ENCODE measurements at regions not wholly inside any gene's neighbourhood (a gene's known extent, or its start where the extent isn't known, plus 50 kb on each side); places are given as distances from the start of the nearest gene placed in this dataset.

- Histone ChIP-seq H3K27ac (ENCODE audit: low read depth in 2 of 2, low read length in 1 of 2) (no peak overlapping the region), H3K9me3 (ENCODE audit: control insufficient read depth in 2 of 2, insufficient read depth in 1 of 2, low read depth in 1 of 2, low read length in 1 of 2) (peaks cover 2 to 6% of the 10 kb centered on the region in 2 donors), H3K4me3 (ENCODE audit: low read depth in 1 of 2, low read length in 2 of 2) (no peak overlapping the region), H3K27me3 (ENCODE audit: control insufficient read depth in 1 of 2, insufficient read depth in 2 of 2, low read length in 2 of 2) (no peaks in the 10 kb centered on the region), H3K4me1 (ENCODE audit: control insufficient read depth in 2 of 2, insufficient read depth in 2 of 2, low read length in 1 of 2) (no peaks in the 10 kb centered on the region), H3K36me3 (ENCODE audit: control insufficient read depth in 2 of 2, insufficient read depth in 2 of 2, low read length in 1 of 2) (no peaks in the 10 kb centered on the region)
- 48 to 50% methylated on average over 3 of the region's 3 CpGs for WGBS, 2 donors
Measured at GRCh38 chr15:49706805-49707204, 86.0 kb downstream of the DTWD1 start.

- Histone ChIP-seq H3K27me3 (ENCODE audit: control insufficient read depth in 1 of 2, insufficient read depth in 2 of 2, low read length in 2 of 2) (no peaks in the 10 kb centered on the region), H3K4me1 (ENCODE audit: control insufficient read depth in 2 of 2, insufficient read depth in 2 of 2, low read length in 1 of 2) (no peaks in the 10 kb centered on the region), H3K27ac (ENCODE audit: low read depth in 2 of 2, low read length in 1 of 2) (no peak overlapping the region), H3K4me3 (ENCODE audit: low read depth in 1 of 2, low read length in 2 of 2) (no peak overlapping the region), H3K36me3 (ENCODE audit: control insufficient read depth in 2 of 2, insufficient read depth in 2 of 2, low read length in 1 of 2) (no peaks in the 10 kb centered on the region), H3K9me3 (ENCODE audit: control insufficient read depth in 2 of 2, insufficient read depth in 1 of 2, low read depth in 1 of 2, low read length in 1 of 2) (peaks cover 2 to 6% of the 10 kb centered on the region in 2 donors)
- WGBS, 2 donors = 83 to 87% methylated on average over 1 of the region's 1 CpG
Measured at GRCh38 chr15:49707598-49707997, 86.8 kb downstream of the DTWD1 start.

GRCh38 chr15:49709646-49710214 lies 88.9 kb downstream of the DTWD1 start:
- 95 to 100% methylated on average over 1 of the region's 1 CpG for WGBS, 2 donors
- Histone ChIP-seq H3K27me3 (ENCODE audit: control insufficient read depth in 1 of 2, insufficient read depth in 2 of 2, low read length in 2 of 2) (no peaks in the 10 kb centered on the region), H3K27ac (ENCODE audit: low read depth in 2 of 2, low read length in 1 of 2) (no peak overlapping the region), H3K4me1 (ENCODE audit: control insufficient read depth in 2 of 2, insufficient read depth in 2 of 2, low read length in 1 of 2) (no peaks in the 10 kb centered on the region), H3K9me3 (ENCODE audit: control insufficient read depth in 2 of 2, insufficient read depth in 1 of 2, low read depth in 1 of 2, low read length in 1 of 2) (peaks cover 2 to 6% of the 10 kb centered on the region in 2 donors), H3K4me3 (ENCODE audit: low read depth in 1 of 2, low read length in 2 of 2) (no peak overlapping the region), H3K36me3 (ENCODE audit: control insufficient read depth in 2 of 2, insufficient read depth in 2 of 2, low read length in 1 of 2) (no peaks in the 10 kb centered on the region)

- no peak overlapping the region for H3K27ac ChIP-seq (ENCODE audit: low read depth in 2 of 2, low read length in 1 of 2)
- H3K27me3 ChIP-seq (ENCODE audit: control insufficient read depth in 1 of 2, insufficient read depth in 2 of 2, low read length in 2 of 2) = no peaks in the 10 kb centered on the region
- H3K4me3 ChIP-seq (ENCODE audit: low read depth in 1 of 2, low read length in 2 of 2) = no peak overlapping the region
- WGBS, 2 donors = 44 to 69% methylated on average over 3 of the region's 3 CpGs
- no peaks in the 10 kb centered on the region for H3K36me3 ChIP-seq (ENCODE audit: control insufficient read depth in 2 of 2, insufficient read depth in 2 of 2, low read length in 1 of 2)
- H3K9me3 ChIP-seq (ENCODE audit: control insufficient read depth in 2 of 2, insufficient read depth in 1 of 2, low read depth in 1 of 2, low read length in 1 of 2) = peaks cover 2 to 6% of the 10 kb centered on the region in 2 donors
- no peaks in the 10 kb centered on the region for H3K4me1 ChIP-seq (ENCODE audit: control insufficient read depth in 2 of 2, insufficient read depth in 2 of 2, low read length in 1 of 2)
Measured at GRCh38 chr15:49712162-49712561, 91.3 kb downstream of the DTWD1 start.

GRCh38 chr15:49712846-49713450 lies 92.1 kb downstream of the DTWD1 start:
- Histone ChIP-seq H3K27ac (ENCODE audit: low read depth in 2 of 2, low read length in 1 of 2) (no peak overlapping the region), H3K36me3 (ENCODE audit: control insufficient read depth in 2 of 2, insufficient read depth in 2 of 2, low read length in 1 of 2) (no peaks in the 10 kb centered on the region), H3K27me3 (ENCODE audit: control insufficient read depth in 1 of 2, insufficient read depth in 2 of 2, low read length in 2 of 2) (no peaks in the 10 kb centered on the region), H3K4me3 (ENCODE audit: low read depth in 1 of 2, low read length in 2 of 2) (no peak overlapping the region), H3K4me1 (ENCODE audit: control insufficient read depth in 2 of 2, insufficient read depth in 2 of 2, low read length in 1 of 2) (no peaks in the 10 kb centered on the region), H3K9me3 (ENCODE audit: control insufficient read depth in 2 of 2, insufficient read depth in 1 of 2, low read depth in 1 of 2, low read length in 1 of 2) (peaks cover 2 to 6% of the 10 kb centered on the region in 2 donors)
- WGBS, 2 donors = 61 to 77% methylated on average over 2 of the region's 2 CpGs

- Histone ChIP-seq H3K4me3 (ENCODE audit: low read depth in 1 of 2, low read length in 2 of 2) (no peak overlapping the region), H3K27me3 (ENCODE audit: control insufficient read depth in 1 of 2, insufficient read depth in 2 of 2, low read length in 2 of 2) (no peaks in the 10 kb centered on the region), H3K27ac (ENCODE audit: low read depth in 2 of 2, low read length in 1 of 2) (no peak overlapping the region), H3K36me3 (ENCODE audit: control insufficient read depth in 2 of 2, insufficient read depth in 2 of 2, low read length in 1 of 2) (no peaks in the 10 kb centered on the region), H3K9me3 (ENCODE audit: control insufficient read depth in 2 of 2, insufficient read depth in 1 of 2, low read depth in 1 of 2, low read length in 1 of 2) (peaks cover 2 to 6% of the 10 kb centered on the region in 2 donors), H3K4me1 (ENCODE audit: control insufficient read depth in 2 of 2, insufficient read depth in 2 of 2, low read length in 1 of 2) (no peaks in the 10 kb centered on the region)
- WGBS, 2 donors = 84 to 85% methylated on average over 1 of the region's 1 CpG
Measured at GRCh38 chr15:49715211-49715610, 94.4 kb downstream of the DTWD1 start.

GRCh38 chr15:49715701-49716100 lies 94.9 kb downstream of the DTWD1 start:
- no peaks in the 10 kb centered on the region for H3K36me3 ChIP-seq (ENCODE audit: control insufficient read depth in 2 of 2, insufficient read depth in 2 of 2, low read length in 1 of 2)
- H3K27me3 ChIP-seq (ENCODE audit: control insufficient read depth in 1 of 2, insufficient read depth in 2 of 2, low read length in 2 of 2) = no peaks in the 10 kb centered on the region
- H3K4me1 ChIP-seq (ENCODE audit: control insufficient read depth in 2 of 2, insufficient read depth in 2 of 2, low read length in 1 of 2) = no peaks in the 10 kb centered on the region
- 93 to 95% methylated on average over 5 of the region's 5 CpGs for WGBS, 2 donors
- no peak overlapping the region for H3K27ac ChIP-seq (ENCODE audit: low read depth in 2 of 2, low read length in 1 of 2)
- peaks cover 1% of the 10 kb centered on the region in 2 donors for H3K9me3 ChIP-seq (ENCODE audit: control insufficient read depth in 2 of 2, insufficient read depth in 1 of 2, low read depth in 1 of 2, low read length in 1 of 2)
- H3K4me3 ChIP-seq (ENCODE audit: low read depth in 1 of 2, low read length in 2 of 2) = no peak overlapping the region

- H3K27ac ChIP-seq (ENCODE audit: low read depth in 2 of 2, low read length in 1 of 2) = no peak overlapping the region
- no peaks in the 10 kb centered on the region for H3K4me1 ChIP-seq (ENCODE audit: control insufficient read depth in 2 of 2, insufficient read depth in 2 of 2, low read length in 1 of 2)
- H3K4me3 ChIP-seq (ENCODE audit: low read depth in 1 of 2, low read length in 2 of 2) = no peak overlapping the region
- no peaks in the 10 kb centered on the region for H3K36me3 ChIP-seq (ENCODE audit: control insufficient read depth in 2 of 2, insufficient read depth in 2 of 2, low read length in 1 of 2)
- no peaks in the 10 kb centered on the region for H3K27me3 ChIP-seq (ENCODE audit: control insufficient read depth in 1 of 2, insufficient read depth in 2 of 2, low read length in 2 of 2)
- WGBS, 2 donors = 59 to 60% methylated on average over 2 of the region's 2 CpGs
- H3K9me3 ChIP-seq (ENCODE audit: control insufficient read depth in 2 of 2, insufficient read depth in 1 of 2, low read depth in 1 of 2, low read length in 1 of 2) = no peaks in the 10 kb centered on the region
Measured at GRCh38 chr15:49718234-49718633, 97.4 kb downstream of the DTWD1 start.

GRCh38 chr15:49718846-49719245 lies 98.0 kb downstream of the DTWD1 start:
- H3K4me1 ChIP-seq (ENCODE audit: control insufficient read depth in 2 of 2, insufficient read depth in 2 of 2, low read length in 1 of 2) = no peaks in the 10 kb centered on the region
- no peaks in the 10 kb centered on the region for H3K9me3 ChIP-seq (ENCODE audit: control insufficient read depth in 2 of 2, insufficient read depth in 1 of 2, low read depth in 1 of 2, low read length in 1 of 2)
- 72 to 76% methylated on average over 3 of the region's 3 CpGs for WGBS, 2 donors
- H3K27me3 ChIP-seq (ENCODE audit: control insufficient read depth in 1 of 2, insufficient read depth in 2 of 2, low read length in 2 of 2) = no peaks in the 10 kb centered on the region
- peak overlapping the region in 1 of 2 donors; percentile 25 for H3K27ac ChIP-seq (ENCODE audit: low read depth in 2 of 2, low read length in 1 of 2)
- H3K4me3 ChIP-seq (ENCODE audit: low read depth in 1 of 2, low read length in 2 of 2) = no peak overlapping the region
- no peaks in the 10 kb centered on the region for H3K36me3 ChIP-seq (ENCODE audit: control insufficient read depth in 2 of 2, insufficient read depth in 2 of 2, low read length in 1 of 2)

- no peak overlapping the region for H3K4me3 ChIP-seq (ENCODE audit: low read depth in 1 of 2, low read length in 2 of 2)
- H3K27ac ChIP-seq (ENCODE audit: low read depth in 2 of 2, low read length in 1 of 2) = no peak overlapping the region
- no peaks in the 10 kb centered on the region for H3K27me3 ChIP-seq (ENCODE audit: control insufficient read depth in 1 of 2, insufficient read depth in 2 of 2, low read length in 2 of 2)
- H3K4me1 ChIP-seq (ENCODE audit: control insufficient read depth in 2 of 2, insufficient read depth in 2 of 2, low read length in 1 of 2) = no peaks in the 10 kb centered on the region
- H3K36me3 ChIP-seq (ENCODE audit: control insufficient read depth in 2 of 2, insufficient read depth in 2 of 2, low read length in 1 of 2) = no peaks in the 10 kb centered on the region
- peaks cover 0 to under 1% of the 10 kb centered on the region in 2 donors for H3K9me3 ChIP-seq (ENCODE audit: control insufficient read depth in 2 of 2, insufficient read depth in 1 of 2, low read depth in 1 of 2, low read length in 1 of 2)
- 81% methylated on average over 3 of the region's 3 CpGs for WGBS, 2 donors
Measured at GRCh38 chr15:49720261-49720660, 99.4 kb downstream of the DTWD1 start.

Measured in esophagus (tissue), 2 donors.